OCI-LY7 (cell line): ENCODE measurements at regions not wholly inside any gene's neighbourhood (a gene's known extent, or its start where the extent isn't known, plus 50 kb on each side); places are given as distances from the start of the nearest gene placed in this dataset.

Source experiments
- BruUV-seq: library from RNA; stranded (reverse); fragments of 400-500 nt; replicated peaks from 2 replicates; lab custom pipeline; 2021; lab: Mats Ljungman, UMichigan
- CTCF ChIA-PET: fragments of 300-600 bp; sonication (Branson Sonifier 250); formaldehyde crosslinking; loops from one replicate; lab custom pipeline; 2022; ENCODE audit warnings: antibody characterized with exemption; ENCODE audit not compliant: unreplicated experiment; lab: Charles Lee
- POLR2A ChIA-PET: fragments of 300-600 bp; sonication (Branson Sonifier 250); formaldehyde crosslinking; loops from one replicate; lab custom pipeline; 2022; ENCODE audit warnings: antibody characterized with exemption; lab: Charles Lee
- DNase-seq: peaks from one replicate; pipeline ENCODE4 v3.0.0-alpha.2; 2015; ENCODE audit warnings: low spot score
- H2AFZ ChIP-seq: fragments of 200-600 bp; sonication (generic), shearing (Covaris generic); 2 replicates; pipeline ENCODE4 v1.6.1; 2014; ENCODE audit warnings: mild to moderate bottlenecking, antibody characterized with exemption, low read length, moderate library complexity
- H3K27ac ChIP-seq: fragments of 200-600 bp; sonication (generic); 2 replicates; pipeline ENCODE4 v1.5.1; 2014; ENCODE audit warnings: mixed run types, low read depth, mild to moderate bottlenecking, moderate library complexity, low read length, inconsistent platforms; ENCODE audit not compliant: poor library complexity, severe bottlenecking
- H3K36me3 ChIP-seq: fragments of 200-600 bp; sonication (generic); 2 replicates; pipeline ENCODE4 v1.6.1; 2014; ENCODE audit warnings: mild to moderate bottlenecking, antibody characterized with exemption, low read length, moderate library complexity, mixed read lengths; ENCODE audit not compliant: insufficient read depth
- H3K4me1 ChIP-seq: fragments of 200-600 bp; sonication (generic); 2 replicates; pipeline ENCODE4 v1.5.1; 2014; ENCODE audit warnings: mild to moderate bottlenecking, low read length; ENCODE audit not compliant: insufficient read depth, poor library complexity, severe bottlenecking
- H3K4me2 ChIP-seq: fragments of 200-600 bp; sonication (generic); 2 replicates; pipeline ENCODE4 v1.6.1; 2014; ENCODE audit warnings: mild to moderate bottlenecking, low read length
- H3K4me3 ChIP-seq: fragments of 200-600 bp; sonication (generic); 2 replicates; pipeline ENCODE4 v1.5.1; 2014; ENCODE audit warnings: mild to moderate bottlenecking, low read depth, low read length; ENCODE audit not compliant: poor library complexity, severe bottlenecking
- H3K79me2 ChIP-seq: fragments of 200-600 bp; sonication (generic); 2 replicates; pipeline ENCODE4 v1.6.1; 2016; ENCODE audit warnings: low read depth, mild to moderate bottlenecking, low read length, moderate library complexity, mixed read lengths; ENCODE audit not compliant: insufficient read depth
- H3K9me2 ChIP-seq: fragments of 200-600 bp; sonication (generic); 2 replicates; pipeline ENCODE4 v1.6.1; 2016; ENCODE audit warnings: mild to moderate bottlenecking, low read length, mixed read lengths; ENCODE audit not compliant: insufficient read depth
- H3K9me3 ChIP-seq: fragments of 200-600 bp; sonication (generic); 2 replicates; pipeline ENCODE4 v1.6.1; 2014; ENCODE audit warnings: mild to moderate bottlenecking, mixed run types, low read length, mixed read lengths
- H4K20me1 ChIP-seq: fragments of 200-600 bp; sonication (generic); 2 replicates; pipeline ENCODE4 v1.6.1; 2014; ENCODE audit warnings: mild to moderate bottlenecking, antibody characterized with exemption, low read length, moderate library complexity, mixed read lengths; ENCODE audit not compliant: insufficient read depth
- EZH2phosphoT487 ChIP-seq: fragments of 200-600 bp; sonication (generic); IDR thresholded peaks from 2 replicates; pipeline ENCODE4 v1.6.1; 2018; ENCODE audit warnings: low read depth, borderline replicate concordance, mild to moderate bottlenecking, mixed run types, antibody characterized with exemption, low read length, moderate library complexity, mixed read lengths
- intact Hi-C: fragments of 100-400 bp; cut with micrococcal nuclease; formaldehyde crosslinking; loops from one replicate; pipeline ENCODE4 v1.10.0; 2022; ENCODE audit not compliant: unreplicated experiment
- TF ChIP-seq, protein P1 (sequence below): fragments of 200-600 bp; sonication (generic); conservative IDR thresholded peaks from 2 replicates; pipeline ENCODE4 v1.5.1; 2014; ENCODE audit warnings: mild to moderate bottlenecking, antibody characterized with exemption, low read length, moderate library complexity, mixed read lengths

- no TSS peak for BruUV-seq
- POLR2A ChIA-PET = no interaction called here
- intact Hi-C loops = no loop called here
These were observed 470.7 kb upstream of the MKI67 start for GRCh38 chr10:128596906-128597305.

DNA sequence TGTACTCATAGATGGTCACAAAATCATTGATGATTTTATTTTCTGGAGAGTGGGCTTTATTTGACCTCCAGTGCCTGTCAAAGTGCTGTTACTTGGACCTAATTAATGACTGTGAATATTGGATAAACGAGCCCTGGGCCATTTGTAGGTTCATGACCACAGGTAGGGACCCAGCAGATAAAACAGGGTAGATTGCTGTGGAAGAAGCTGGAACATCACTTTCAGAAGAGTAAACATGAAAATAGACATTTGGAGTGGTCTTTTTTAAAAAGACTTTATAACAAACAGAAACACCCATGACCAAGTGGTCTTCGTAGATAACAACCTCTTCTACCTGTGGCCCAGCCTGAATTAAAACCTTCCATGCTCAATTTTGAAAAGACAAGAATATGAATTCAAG lies 472.8 kb upstream of the MKI67 start:
- DNase-seq = no peak
- CTCF ChIA-PET = no interaction called here
- no peak overlapping the region for H3K4me2 ChIP-seq
- no peaks in the 10 kb centered on the region for H3K36me3 ChIP-seq
- H4K20me1 ChIP-seq = no peaks in the 10 kb centered on the region
- H3K4me3 ChIP-seq = no peak overlapping the region
- POLR2A ChIA-PET = no interaction called here
- intact Hi-C loops = no loop called here
- no peak overlapping the region for H3K27ac ChIP-seq
- H3K9me3 ChIP-seq = no peaks in the 10 kb centered on the region
- H3K9me2 ChIP-seq = no peaks in the 10 kb centered on the region
- BruUV-seq = no TSS peak
- no peak for TF ChIP-seq EZH2phosphoT487
- TF ChIP-seq, protein P1, sequence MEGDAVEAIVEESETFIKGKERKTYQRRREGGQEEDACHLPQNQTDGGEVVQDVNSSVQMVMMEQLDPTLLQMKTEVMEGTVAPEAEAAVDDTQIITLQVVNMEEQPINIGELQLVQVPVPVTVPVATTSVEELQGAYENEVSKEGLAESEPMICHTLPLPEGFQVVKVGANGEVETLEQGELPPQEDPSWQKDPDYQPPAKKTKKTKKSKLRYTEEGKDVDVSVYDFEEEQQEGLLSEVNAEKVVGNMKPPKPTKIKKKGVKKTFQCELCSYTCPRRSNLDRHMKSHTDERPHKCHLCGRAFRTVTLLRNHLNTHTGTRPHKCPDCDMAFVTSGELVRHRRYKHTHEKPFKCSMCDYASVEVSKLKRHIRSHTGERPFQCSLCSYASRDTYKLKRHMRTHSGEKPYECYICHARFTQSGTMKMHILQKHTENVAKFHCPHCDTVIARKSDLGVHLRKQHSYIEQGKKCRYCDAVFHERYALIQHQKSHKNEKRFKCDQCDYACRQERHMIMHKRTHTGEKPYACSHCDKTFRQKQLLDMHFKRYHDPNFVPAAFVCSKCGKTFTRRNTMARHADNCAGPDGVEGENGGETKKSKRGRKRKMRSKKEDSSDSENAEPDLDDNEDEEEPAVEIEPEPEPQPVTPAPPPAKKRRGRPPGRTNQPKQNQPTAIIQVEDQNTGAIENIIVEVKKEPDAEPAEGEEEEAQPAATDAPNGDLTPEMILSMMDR = no peak
- H3K79me2 ChIP-seq = no peaks in the 10 kb centered on the region
- H2AFZ ChIP-seq = no peak overlapping the region
- H3K4me1 ChIP-seq = no peaks in the 10 kb centered on the region

More at GRCh38 chr10:128596906-128597305, 470.7 kb upstream of the MKI67 start:
- TF ChIP-seq, protein P1 = no peak
- no peak for TF ChIP-seq EZH2phosphoT487
- no peak overlapping the region for H3K4me2 ChIP-seq
- H3K79me2 ChIP-seq = no peaks in the 10 kb centered on the region
- no peaks in the 10 kb centered on the region for H3K4me1 ChIP-seq
- no peaks in the 10 kb centered on the region for H3K9me3 ChIP-seq
- CTCF ChIA-PET = no interaction called here
- DNase-seq = no peak
- no peak overlapping the region for H2AFZ ChIP-seq
- H3K9me2 ChIP-seq = no peaks in the 10 kb centered on the region
- no peak overlapping the region for H3K27ac ChIP-seq
- no peaks in the 10 kb centered on the region for H3K36me3 ChIP-seq
- no peak overlapping the region for H3K4me3 ChIP-seq
- no peaks in the 10 kb centered on the region for H4K20me1 ChIP-seq

DNA sequence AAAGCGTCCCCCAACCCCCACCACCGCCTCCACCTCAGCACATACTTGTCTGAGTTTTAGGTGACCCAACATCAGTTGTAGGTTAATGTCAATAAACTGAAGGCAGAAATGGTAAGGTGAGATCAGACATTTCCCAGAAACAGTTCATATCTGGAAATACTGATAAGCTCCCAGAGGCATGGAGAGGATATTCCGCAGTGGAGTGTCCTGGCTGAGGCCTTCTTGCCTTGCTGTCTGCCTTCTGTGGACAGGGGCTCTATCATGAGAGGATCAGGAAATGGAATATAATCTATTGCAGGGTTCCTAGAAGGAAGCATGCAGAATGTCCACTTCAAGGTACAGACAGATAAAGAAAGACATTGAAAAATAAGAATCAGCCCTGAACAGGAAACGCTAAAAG lies 473.3 kb upstream of the MKI67 start:
- TF ChIP-seq, protein P1 = no peak
- TF ChIP-seq EZH2phosphoT487 = no peak
- no peaks in the 10 kb centered on the region for H3K9me3 ChIP-seq
- POLR2A ChIA-PET = no interaction called here
- H3K36me3 ChIP-seq = no peaks in the 10 kb centered on the region
- no peaks in the 10 kb centered on the region for H3K9me2 ChIP-seq
- intact Hi-C loops = no loop called here
- no TSS peak for BruUV-seq
- CTCF ChIA-PET = no interaction called here
- H4K20me1 ChIP-seq = no peaks in the 10 kb centered on the region
- no peak overlapping the region for H2AFZ ChIP-seq
- H3K79me2 ChIP-seq = no peaks in the 10 kb centered on the region
- H3K4me1 ChIP-seq = no peaks in the 10 kb centered on the region
- DNase-seq = no peak
- no peak overlapping the region for H3K27ac ChIP-seq
- H3K4me3 ChIP-seq = no peak overlapping the region
- no peak overlapping the region for H3K4me2 ChIP-seq
